HCT116 (cell line): ENCODE measurements at regions not wholly inside any gene's neighbourhood (a gene's known extent, or its start where the extent isn't known, plus 50 kb on each side); places are given as distances from the start of the nearest gene placed in this dataset.

Experiments
- ATAC-seq: fragments of 200-7000 bp; cut with Tn5 transposase; 2 replicates; pipeline ENCODE4 v1.9.1; 2020; ENCODE audit warnings: mild to moderate bottlenecking, moderate library complexity
- BruUV-seq: library from RNA; stranded (reverse); fragments of 400-500 nt; replicated peaks from 2 replicates; lab custom pipeline; 2021; lab: Mats Ljungman, UMichigan
- CTCF ChIA-PET: fragments of 300-600 bp; sonication (Branson Sonifier 250); formaldehyde crosslinking; loops from one replicate; lab custom pipeline; 2021; ENCODE audit warnings: antibody characterized with exemption; lab: Charles Lee
- POLR2A ChIA-PET: fragments of 300-600, 350-600 bp; sonication (Branson Sonifier 250); formaldehyde crosslinking; loops from one replicate; lab custom pipeline; 2021; ENCODE audit warnings: antibody characterized with exemption; lab: Charles Lee
- RAD21 ChIA-PET, 2 experiments: fragments of 300-600 bp; sonication (Branson Sonifier 250); formaldehyde crosslinking; loops; one replicate each; lab custom pipeline; 2023; ENCODE audit warnings: low total read pairs in 2 of 2; ENCODE audit not compliant: uncharacterized antibody in 2 of 2, unreplicated experiment in 2 of 2, low non-redundant PET in 1 of 2; lab: Charles Lee
- DNase-seq: peaks from one replicate; pipeline ENCODE4 v3.0.0-alpha.2; 2010; ENCODE audit warnings: low read depth, low spot score
- H2AFZ ChIP-seq: fragments of 200-600 bp; shearing (Covaris generic), sonication (generic); 2 replicates; pipeline ENCODE4 v1.6.1; 2017; ENCODE audit warnings: low read depth, mixed run types, mixed read lengths, antibody characterized with exemption, low read length; ENCODE audit not compliant: poor library complexity, severe bottlenecking
- H3K27ac ChIP-seq: 2 replicates; pipeline ENCODE4 v1.5.1; 2012; ENCODE audit warnings: low read depth, low read length
- H3K27me3 ChIP-seq: fragments of 200-600 bp; sonication (generic); 2 replicates; pipeline ENCODE4 v1.6.1; 2016; ENCODE audit warnings: mixed run types, low read length, mixed read lengths; ENCODE audit not compliant: insufficient read depth
- H3K36me3 ChIP-seq, 2 experiments: fragments of 200-500 bp in 1 of 2; fragments of 200-600 bp in 1 of 2; sonication (Bioruptor generic) in 1 of 2; sonication (generic) in 1 of 2; 2 replicates each; pipeline versions ENCODE4 v1.5.1 to v1.6.1; 2014 to 2016; ENCODE audit warnings: low read length in 2 of 2, inconsistent platforms in 1 of 2, mixed read lengths in 1 of 2, mixed run types in 1 of 2; ENCODE audit not compliant: insufficient read depth in 2 of 2, control insufficient read depth in 1 of 2
- H3K4me1 ChIP-seq, 2 experiments: fragments of 200-600 bp in 1 of 2; sonication (generic) in 1 of 2; 2 replicates each; pipeline versions ENCODE4 v1.5.1 to v1.6.1; 2012 to 2017; ENCODE audit warnings: low read length in 2 of 2, inconsistent platforms in 1 of 2, mild to moderate bottlenecking in 1 of 2, mixed read lengths in 1 of 2, mixed run types in 1 of 2, moderate library complexity in 1 of 2; ENCODE audit not compliant: insufficient read depth in 2 of 2, control insufficient read depth in 1 of 2
- H3K4me2 ChIP-seq: fragments of 200-600 bp; sonication (generic); 2 replicates; pipeline ENCODE4 v1.6.1; 2017; ENCODE audit warnings: mixed run types, low read length, mixed read lengths
- H3K4me3 ChIP-seq, 2 experiments: fragments of 200-600 bp in 1 of 2; sonication (generic) in 1 of 2; replicated peaks in 1 of 2; 2 replicates each; pipeline ENCODE4 v1.5.1; 2011 to 2016; ENCODE audit warnings: low read length in 2 of 2, control low read depth in 1 of 2, low read depth in 1 of 2, mild to moderate bottlenecking in 1 of 2, mixed read lengths in 1 of 2, mixed run types in 1 of 2
- H3K79me2 ChIP-seq: fragments of 200-600 bp; sonication (generic); 2 replicates; pipeline ENCODE4 v1.6.1; 2017; ENCODE audit warnings: mild to moderate bottlenecking, mixed run types, low read length, moderate library complexity, mixed read lengths; ENCODE audit not compliant: insufficient read depth
- H3K9ac ChIP-seq: fragments of 200-600 bp; sonication (generic); 2 replicates; pipeline ENCODE4 v1.6.1; 2016; ENCODE audit warnings: low read length, mixed read lengths
- H3K9me2 ChIP-seq: fragments of 200-600 bp; sonication (generic), shearing (Covaris generic); 2 replicates; pipeline ENCODE4 v1.6.1; 2017; ENCODE audit warnings: mixed run types, mild to moderate bottlenecking, moderate library complexity; ENCODE audit not compliant: insufficient read depth
- H3K9me3 ChIP-seq, 2 experiments: fragments of 200-500 bp in 1 of 2; fragments of 200-600 bp in 1 of 2; sonication (Bioruptor generic) in 1 of 2; sonication (generic) in 1 of 2; 2 replicates each; pipeline ENCODE4 v1.6.1; 2014 to 2017; ENCODE audit warnings: low read length in 2 of 2, mixed read lengths in 2 of 2, inconsistent platforms in 1 of 2, low read depth in 1 of 2, mild to moderate bottlenecking in 1 of 2, mixed run types in 1 of 2, moderate library complexity in 1 of 2; ENCODE audit not compliant: control insufficient read depth in 1 of 2, insufficient read depth in 1 of 2
- H4K20me1 ChIP-seq: fragments of 200-600 bp; sonication (generic), shearing (Covaris generic); 2 replicates; pipeline ENCODE4 v1.6.1; 2017; ENCODE audit warnings: mixed run types, mild to moderate bottlenecking, moderate library complexity; ENCODE audit not compliant: insufficient read depth
- ATF3 ChIP-seq: IDR thresholded peaks from 2 replicates; pipeline ENCODE4 v1.6.1; 2012
- CBX3 ChIP-seq: IDR thresholded peaks from 2 replicates; pipeline ENCODE4 v1.6.1; 2012; ENCODE audit warnings: low read depth
- CEBPB ChIP-seq: IDR thresholded peaks from 2 replicates; pipeline ENCODE4 v1.6.1; 2012; ENCODE audit warnings: low read depth
- EGR1 ChIP-seq: IDR thresholded peaks from 2 replicates; pipeline ENCODE4 v1.6.1; 2012; ENCODE audit warnings: low read depth
- ELF1 ChIP-seq: IDR thresholded peaks from 2 replicates; pipeline ENCODE4 v1.6.1; 2012; ENCODE audit warnings: low read depth, borderline replicate concordance
- EZH2 ChIP-seq: fragments of 200-600 bp; sonication (generic); IDR thresholded peaks from 2 replicates; pipeline ENCODE4 v1.6.1; 2017; ENCODE audit warnings: antibody characterized with exemption, mixed run types
- EZH2phosphoT487 ChIP-seq: fragments of 200-600 bp; IDR thresholded peaks from 2 replicates; pipeline ENCODE4 v1.6.1; 2018; ENCODE audit warnings: antibody characterized with exemption, borderline replicate concordance
- FOSL1 ChIP-seq: IDR thresholded peaks from 2 replicates; pipeline ENCODE4 v1.6.1; 2012; ENCODE audit warnings: low read depth
- JUND ChIP-seq: IDR thresholded peaks from 2 replicates; pipeline ENCODE4 v1.6.1; 2012
- MAX ChIP-seq: IDR thresholded peaks from 2 replicates; pipeline ENCODE4 v1.6.1; 2012
- POLR2A ChIP-seq: IDR thresholded peaks from 2 replicates; pipeline ENCODE4 v1.7.0; 2011; ENCODE audit warnings: borderline replicate concordance; ENCODE audit not compliant: insufficient read depth, insufficient read length; ENCODE audit errors: extremely low read depth
- RAD21 ChIP-seq: IDR thresholded peaks from 2 replicates; pipeline ENCODE4 v1.6.1; 2012; ENCODE audit warnings: low read depth, mild to moderate bottlenecking
- SIN3A ChIP-seq: IDR thresholded peaks from 2 replicates; pipeline ENCODE4 v1.6.1; 2012; ENCODE audit warnings: low read depth
- SP1 ChIP-seq: IDR thresholded peaks from 2 replicates; pipeline ENCODE4 v1.6.1; 2012; ENCODE audit warnings: low read depth
- SRF ChIP-seq: IDR thresholded peaks from 2 replicates; pipeline ENCODE4 v1.6.1; 2012; ENCODE audit warnings: low read depth
- YY1 ChIP-seq: IDR thresholded peaks from 2 replicates; pipeline ENCODE4 v1.6.1; 2011; ENCODE audit warnings: low read length, low read depth, moderate library complexity, mild to moderate bottlenecking; ENCODE audit not compliant: insufficient replicate concordance; ENCODE audit errors: extremely low read depth
- intact Hi-C: fragments of 100-400 bp; cut with micrococcal nuclease; formaldehyde crosslinking; loops from 2 replicates; pipeline ENCODE4 v1.10.0; 2022
- TF ChIP-seq, protein P1 (sequence below): IDR thresholded peaks from 2 replicates; pipeline ENCODE4 v1.6.1; 2011; ENCODE audit warnings: mild to moderate bottlenecking, low read length, moderate library complexity; ENCODE audit not compliant: insufficient replicate concordance; ENCODE audit errors: extremely low read depth

- TF ChIP-seq RAD21 = no peak
- TF ChIP-seq JUND = no peak
Observed at GRCh38 chr20:39101895-39102294, 139.8 kb downstream of the DHX35 start (continued).

- Histone ChIP-seq H3K9me2 (no peaks in the 10 kb centered on the region), H2AFZ (no peak overlapping the region)
- intact Hi-C loops = no loop called here
Observed at GRCh38 chr20:39100691-39101090, 138.5 kb downstream of the DHX35 start.

More at GRCh38 chr20:39100691-39101090, 138.5 kb downstream of the DHX35 start:
- H3K4me1 ChIP-seq = no peaks in the 10 kb centered on the region
- TF ChIP-seq EZH2phosphoT487 = no peak
- no peak for TF ChIP-seq EZH2
- TF ChIP-seq, protein P1, sequence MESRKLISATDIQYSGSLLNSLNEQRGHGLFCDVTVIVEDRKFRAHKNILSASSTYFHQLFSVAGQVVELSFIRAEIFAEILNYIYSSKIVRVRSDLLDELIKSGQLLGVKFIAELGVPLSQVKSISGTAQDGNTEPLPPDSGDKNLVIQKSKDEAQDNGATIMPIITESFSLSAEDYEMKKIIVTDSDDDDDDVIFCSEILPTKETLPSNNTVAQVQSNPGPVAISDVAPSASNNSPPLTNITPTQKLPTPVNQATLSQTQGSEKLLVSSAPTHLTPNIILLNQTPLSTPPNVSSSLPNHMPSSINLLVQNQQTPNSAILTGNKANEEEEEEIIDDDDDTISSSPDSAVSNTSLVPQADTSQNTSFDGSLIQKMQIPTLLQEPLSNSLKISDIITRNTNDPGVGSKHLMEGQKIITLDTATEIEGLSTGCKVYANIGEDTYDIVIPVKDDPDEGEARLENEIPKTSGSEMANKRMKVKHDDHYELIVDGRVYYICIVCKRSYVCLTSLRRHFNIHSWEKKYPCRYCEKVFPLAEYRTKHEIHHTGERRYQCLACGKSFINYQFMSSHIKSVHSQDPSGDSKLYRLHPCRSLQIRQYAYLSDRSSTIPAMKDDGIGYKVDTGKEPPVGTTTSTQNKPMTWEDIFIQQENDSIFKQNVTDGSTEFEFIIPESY = no peak
- TF ChIP-seq RAD21 = no peak
- no peak for TF ChIP-seq JUND
- TF ChIP-seq SIN3A = no peak
- TF ChIP-seq POLR2A = no peak
- TF ChIP-seq CBX3 = no peak
- no peak for TF ChIP-seq ATF3
- no peak for TF ChIP-seq ELF1
- no peak for TF ChIP-seq YY1
- no peak for TF ChIP-seq EGR1
- no peak for TF ChIP-seq CEBPB
- no peak for TF ChIP-seq SP1
- no peak for TF ChIP-seq FOSL1
- no peak for TF ChIP-seq SRF
- no peak for TF ChIP-seq MAX
- H3K36me3 ChIP-seq = no peaks in the 10 kb centered on the region
- DNase-seq (no peak), ATAC-seq (no peak)
- BruUV-seq = no TSS peak
- no peaks in the 10 kb centered on the region for H4K20me1 ChIP-seq
- no peak overlapping the region for H3K4me3 ChIP-seq
- ChIA-PET CTCF (no interaction called here), RAD21 (no interaction called here), POLR2A (no interaction called here)
- H3K4me2 ChIP-seq = no peak overlapping the region
- H3K27ac ChIP-seq = no peak overlapping the region
- H3K27me3 ChIP-seq = no peaks in the 10 kb centered on the region
- H3K79me2 ChIP-seq = no peaks in the 10 kb centered on the region
- H3K9ac ChIP-seq = no peak overlapping the region
- no peaks in the 10 kb centered on the region for H3K9me3 ChIP-seq
